Activated CD4-positive, alpha-beta T cell treated with anti-CD3 and anti-CD28 coated beads for 36 hours (primary cell): ENCODE measurements at regions not wholly inside any gene's neighbourhood (a gene's known extent, or its start where the extent isn't known, plus 50 kb on each side); places are given as distances from the start of the nearest gene placed in this dataset.

Experiments used
- ATAC-seq: fragments of 200-7000 bp; cut with Tn5 transposase; one replicate; pipeline ENCODE4 v1.10.0; 2021; ENCODE audit warnings: mild to moderate bottlenecking, moderate library complexity
- CTCF ChIA-PET: fragments of 350-600 bp; sonication (Branson Sonifier 250); formaldehyde crosslinking; loops from one replicate; lab custom pipeline; 2021; ENCODE audit warnings: antibody characterized with exemption; lab: Charles Lee
- POLR2A ChIA-PET: fragments of 350-600 bp; sonication (Branson Sonifier 250); formaldehyde crosslinking; loops from one replicate; lab custom pipeline; 2021; ENCODE audit warnings: antibody characterized with exemption, inconsistent platforms; lab: Charles Lee
- DNase-seq: peaks from one replicate; pipeline ENCODE4 v3.0.0-alpha.2; 2020
- H3K27ac Mint-ChIP-seq: one replicate; pipeline ENCODE4 v1.8.0; 2021; ENCODE audit warnings: mixed read lengths
- H3K27me3 Mint-ChIP-seq: one replicate; pipeline ENCODE4 v1.8.0; 2021; ENCODE audit warnings: mixed read lengths
- H3K36me3 Mint-ChIP-seq: one replicate; pipeline ENCODE4 v1.8.0; 2021; ENCODE audit warnings: low read depth, mixed read lengths
- H3K4me1 Mint-ChIP-seq: one replicate; pipeline ENCODE4 v1.8.0; 2021; ENCODE audit warnings: mixed read lengths
- H3K4me3 Mint-ChIP-seq: one replicate; pipeline ENCODE4 v1.8.0; 2021; ENCODE audit warnings: mild to moderate bottlenecking, moderate library complexity, mixed read lengths
- H3K9me3 Mint-ChIP-seq: one replicate; pipeline ENCODE4 v1.8.0; 2021; ENCODE audit warnings: low read depth, mixed read lengths
- intact Hi-C, 2 experiments: fragments of 100-400 bp; cut with DNase I in 1 of 2; cut with micrococcal nuclease in 1 of 2; formaldehyde crosslinking; loops; one replicate each; pipeline versions ENCODE4 v1.14.2 to v1.15.1; 2022 to 2024; cut with DNase I, micrococcal nuclease

- no peak for DNase-seq
- Mint-ChIP-seq H3K36me3 (no peaks in the 10 kb centered on the region), H3K27ac (no peak overlapping the region), H3K9me3 (no peaks in the 10 kb centered on the region), H3K27me3 (no peaks in the 10 kb centered on the region), H3K4me3 (no peak overlapping the region), H3K4me1 (peaks cover 4% of the 10 kb centered on the region)
- POLR2A ChIA-PET, result no interaction called here
- CTCF ChIA-PET, result no interaction called here
- ATAC-seq, result no peak
- intact Hi-C loops, result no loop called here
Observed at GRCh38 chr9:16211946-16212345, 658.5 kb downstream of the BNC2 start.

DNA sequence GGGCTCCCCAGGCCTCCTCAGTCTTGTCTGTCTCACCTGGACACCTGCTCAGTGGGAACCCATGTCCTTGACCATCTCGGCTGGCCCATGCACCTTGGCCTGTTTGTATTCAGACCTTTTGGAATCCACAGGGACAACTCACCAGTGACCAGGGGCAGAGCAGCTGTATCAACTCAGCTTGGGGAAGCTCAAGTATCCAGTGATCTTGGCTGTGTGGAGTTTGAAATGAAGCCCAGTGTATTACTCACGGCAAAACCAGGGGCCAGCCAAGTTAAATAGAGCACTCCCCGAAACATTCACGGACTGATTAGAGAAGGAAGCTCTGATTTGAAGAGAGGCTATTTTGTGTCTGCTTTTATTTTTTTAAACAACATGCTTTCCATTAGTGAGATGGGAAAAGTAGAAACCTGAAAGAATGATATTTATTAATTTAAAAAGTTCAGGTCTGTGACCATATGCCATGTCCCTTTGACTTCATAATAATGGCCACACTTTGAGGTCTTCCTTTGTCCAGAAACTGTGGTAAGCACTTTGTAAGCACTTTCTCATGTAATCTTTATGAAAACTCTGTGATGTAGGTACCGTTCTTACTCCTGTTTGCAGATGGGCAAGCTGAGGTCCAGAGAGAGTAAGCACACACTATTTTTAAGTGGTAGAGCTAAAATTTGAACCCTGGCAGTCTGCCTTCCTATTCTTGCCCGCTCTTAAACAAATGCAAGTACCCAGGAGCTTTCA lies 656.5 kb downstream of the BNC2 start:
- intact Hi-C loops, result no loop called here

DNA sequence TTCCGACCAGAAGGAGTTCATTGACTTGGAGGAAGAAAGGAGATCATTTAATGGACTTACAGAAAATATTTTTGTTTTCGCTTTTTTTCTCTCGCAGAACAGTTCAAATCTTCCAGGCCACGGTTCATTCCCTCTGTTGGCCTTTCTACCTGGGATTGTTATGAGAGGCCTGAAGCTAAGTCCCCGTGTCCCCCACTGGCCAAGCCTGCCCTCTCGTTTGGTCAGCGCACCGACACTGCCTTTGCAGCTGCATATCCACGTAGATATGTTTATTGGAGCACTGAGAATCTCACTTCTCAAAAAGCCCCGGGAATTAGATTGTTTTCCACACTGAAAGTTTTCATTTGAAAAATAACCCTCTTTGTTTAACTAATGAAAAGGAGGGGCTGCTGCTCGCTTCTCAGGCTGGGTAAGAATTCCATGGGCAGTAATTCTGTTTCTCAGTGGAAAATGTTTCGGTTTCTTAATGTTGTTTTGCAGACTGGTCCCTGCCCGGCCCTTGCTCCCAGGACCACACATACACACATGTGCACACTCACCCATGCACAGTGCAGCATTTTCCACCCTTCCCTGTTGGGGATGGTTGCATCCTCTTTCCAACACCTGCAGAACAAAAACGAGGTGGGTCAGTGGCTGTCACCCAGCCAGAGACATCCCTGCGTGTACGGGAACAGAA lies 655.7 kb downstream of the BNC2 start:
- intact Hi-C loops, result no loop called here
- Mint-ChIP-seq H3K9me3 (peaks cover 1% of the 10 kb centered on the region), H3K4me1 (no peaks in the 10 kb centered on the region), H3K27ac (no peak overlapping the region), H3K36me3 (no peaks in the 10 kb centered on the region), H3K4me3 (no peak overlapping the region), H3K27me3 (no peaks in the 10 kb centered on the region)
- no peak for DNase-seq
- CTCF ChIA-PET, result no interaction called here
- no peak for ATAC-seq
- POLR2A ChIA-PET, result no interaction called here

More for the DNA sequence above, 656.5 kb downstream of the BNC2 start:
- ATAC-seq (no peak), DNase-seq (no peak)
- ChIA-PET POLR2A (no interaction called here), CTCF (interaction anchor here (0.5 to 0.7 kb wide), 2 partner anchors 18 to 51 kb away, joined by 3 read pairs; no protein-coding TSS in a partner anchor)
- Mint-ChIP-seq H3K4me3 (no peak overlapping the region), H3K4me1 (no peaks in the 10 kb centered on the region), H3K27me3 (no peaks in the 10 kb centered on the region), H3K36me3 (no peaks in the 10 kb centered on the region), H3K27ac (no peak overlapping the region), H3K9me3 (no peaks in the 10 kb centered on the region)

- ChIA-PET CTCF (no interaction called here), POLR2A (no interaction called here)
- Mint-ChIP-seq H3K27me3 (peaks cover 1% of the 10 kb centered on the region), H3K4me1 (no peaks in the 10 kb centered on the region), H3K36me3 (no peaks in the 10 kb centered on the region), H3K9me3 (peaks cover 1% of the 10 kb centered on the region), H3K27ac (no peak overlapping the region), H3K4me3 (no peak overlapping the region)
- ATAC-seq (no peak), DNase-seq (no peak)
- intact Hi-C loops, result no loop called here
Observed at GRCh38 chr9:16215353-16215680, 655.2 kb downstream of the BNC2 start.

- Mint-ChIP-seq H3K27ac (no peak overlapping the region), H3K4me1 (no peaks in the 10 kb centered on the region), H3K27me3 (peaks cover 5% of the 10 kb centered on the region), H3K36me3 (no peaks in the 10 kb centered on the region), H3K9me3 (peaks cover 1% of the 10 kb centered on the region), H3K4me3 (no peak overlapping the region)
- no peak for DNase-seq
- ChIA-PET CTCF (no interaction called here), POLR2A (no interaction called here)
- intact Hi-C loops, result no loop called here
- ATAC-seq, result no peak
Observed at GRCh38 chr9:16217943-16218701, 652.3 kb downstream of the BNC2 start.

- H3K9me3 Mint-ChIP-seq, result peaks cover 1% of the 10 kb centered on the region
- intact Hi-C loops, result no loop called here
- H3K4me1 Mint-ChIP-seq, result no peaks in the 10 kb centered on the region
- H3K36me3 Mint-ChIP-seq, result no peaks in the 10 kb centered on the region
- peaks cover 5% of the 10 kb centered on the region for H3K27me3 Mint-ChIP-seq
- DNase-seq (no peak), ATAC-seq (no peak)
- CTCF ChIA-PET, result no interaction called here
- POLR2A ChIA-PET, result no interaction called here
- H3K4me3 Mint-ChIP-seq, result no peak overlapping the region
- no peak overlapping the region for H3K27ac Mint-ChIP-seq
Observed at GRCh38 chr9:16221366-16221765, 649.1 kb downstream of the BNC2 start.

GRCh38 chr9:16221822-16222547 lies 648.5 kb downstream of the BNC2 start:
- Mint-ChIP-seq H3K4me3 (no peak overlapping the region), H3K9me3 (peaks cover 1% of the 10 kb centered on the region), H3K36me3 (no peaks in the 10 kb centered on the region), H3K4me1 (no peaks in the 10 kb centered on the region), H3K27me3 (peaks cover 5% of the 10 kb centered on the region), H3K27ac (no peak overlapping the region)
- DNase-seq (no peak), ATAC-seq (no peak)
- intact Hi-C loops, result no loop called here
- POLR2A ChIA-PET, result no interaction called here
- CTCF ChIA-PET, result no interaction called here

- no peak overlapping the region for H3K27ac Mint-ChIP-seq
- intact Hi-C loops, result no loop called here
- CTCF ChIA-PET, result no interaction called here
- ATAC-seq (no peak), DNase-seq (no peak)
- H3K4me1 Mint-ChIP-seq, result no peaks in the 10 kb centered on the region
- H3K36me3 Mint-ChIP-seq, result no peaks in the 10 kb centered on the region
- peaks cover 5% of the 10 kb centered on the region for H3K27me3 Mint-ChIP-seq
- POLR2A ChIA-PET, result no interaction called here
- no peak overlapping the region for H3K4me3 Mint-ChIP-seq
- peaks cover 1% of the 10 kb centered on the region for H3K9me3 Mint-ChIP-seq
Observed at GRCh38 chr9:16223074-16223871, 647.2 kb downstream of the BNC2 start.

GRCh38 chr9:16230731-16231130 lies 639.7 kb downstream of the BNC2 start:
- ATAC-seq (no peak), DNase-seq (no peak)
- Mint-ChIP-seq H3K4me1 (no peaks in the 10 kb centered on the region), H3K9me3 (peaks cover 14% of the 10 kb centered on the region), H3K36me3 (no peaks in the 10 kb centered on the region), H3K27me3 (no peaks in the 10 kb centered on the region), H3K27ac (no peak overlapping the region), H3K4me3 (no peak overlapping the region)
- intact Hi-C loops, result no loop called here
- ChIA-PET CTCF (no interaction called here), POLR2A (no interaction called here)

GRCh38 chr9:16236311-16236710 lies 634.2 kb downstream of the BNC2 start:
- ATAC-seq, result no peak
- ChIA-PET POLR2A (no interaction called here), CTCF (no interaction called here)
- Mint-ChIP-seq H3K36me3 (no peaks in the 10 kb centered on the region), H3K27me3 (no peaks in the 10 kb centered on the region), H3K4me1 (no peaks in the 10 kb centered on the region), H3K4me3 (no peak overlapping the region), H3K27ac (no peak overlapping the region), H3K9me3 (peaks cover 15% of the 10 kb centered on the region)
- intact Hi-C loops, result no loop called here
- no peak for DNase-seq

- H3K4me1 Mint-ChIP-seq, result no peaks in the 10 kb centered on the region
- no peaks in the 10 kb centered on the region for H3K27me3 Mint-ChIP-seq
- no peaks in the 10 kb centered on the region for H3K36me3 Mint-ChIP-seq
- POLR2A ChIA-PET, result no interaction called here
- peaks cover 15% of the 10 kb centered on the region for H3K9me3 Mint-ChIP-seq
- no peak overlapping the region for H3K4me3 Mint-ChIP-seq
- H3K27ac Mint-ChIP-seq, result no peak overlapping the region
- DNase-seq (no peak), ATAC-seq (no peak)
- intact Hi-C loops, result no loop called here
- CTCF ChIA-PET, result no interaction called here
Observed at GRCh38 chr9:16236882-16237281, 633.6 kb downstream of the BNC2 start.
